SK-N-SH (cell line): ENCODE measurements at regions not wholly inside any gene's neighbourhood (a gene's known extent, or its start where the extent isn't known, plus 50 kb on each side); places are given as distances from the start of the nearest gene placed in this dataset.

ENCODE experiments used
- CTCF ChIP-seq: fragments of 200-600 bp; sonication (generic); IDR thresholded peaks from 2 replicates; pipeline ENCODE4 v1.6.1; 2017; ENCODE audit warnings: antibody characterized with exemption, mild to moderate bottlenecking, moderate library complexity
- EZH2phosphoT487 ChIP-seq: fragments of 200-600 bp; sonication (generic); IDR thresholded peaks from 2 replicates; pipeline ENCODE4 v1.6.1; 2017; ENCODE audit warnings: low read depth, mixed run types, mild to moderate bottlenecking, antibody characterized with exemption, moderate library complexity, borderline replicate concordance
- RCOR1 ChIP-seq: fragments of 150-350 bp; IDR thresholded peaks from 2 replicates; pipeline ENCODE4 v1.6.1; 2017; ENCODE audit warnings: antibody characterized with exemption, low read length
- REST ChIP-seq: IDR thresholded peaks from 2 replicates; pipeline ENCODE4 v1.6.1; 2012; ENCODE audit warnings: mild to moderate bottlenecking, low read depth, low read length, moderate library complexity
- RFX5 ChIP-seq: IDR thresholded peaks from 2 replicates; pipeline ENCODE4 v1.6.1; 2012; ENCODE audit warnings: mild to moderate bottlenecking, improper control_type of control experiment, low read length
- TF ChIP-seq, protein P1 (sequence below): fragments of 150-350 bp; IDR thresholded peaks from 2 replicates; pipeline ENCODE4 v1.6.1; 2017; ENCODE audit warnings: antibody characterized with exemption, low read length, low read depth, borderline replicate concordance

DNA sequence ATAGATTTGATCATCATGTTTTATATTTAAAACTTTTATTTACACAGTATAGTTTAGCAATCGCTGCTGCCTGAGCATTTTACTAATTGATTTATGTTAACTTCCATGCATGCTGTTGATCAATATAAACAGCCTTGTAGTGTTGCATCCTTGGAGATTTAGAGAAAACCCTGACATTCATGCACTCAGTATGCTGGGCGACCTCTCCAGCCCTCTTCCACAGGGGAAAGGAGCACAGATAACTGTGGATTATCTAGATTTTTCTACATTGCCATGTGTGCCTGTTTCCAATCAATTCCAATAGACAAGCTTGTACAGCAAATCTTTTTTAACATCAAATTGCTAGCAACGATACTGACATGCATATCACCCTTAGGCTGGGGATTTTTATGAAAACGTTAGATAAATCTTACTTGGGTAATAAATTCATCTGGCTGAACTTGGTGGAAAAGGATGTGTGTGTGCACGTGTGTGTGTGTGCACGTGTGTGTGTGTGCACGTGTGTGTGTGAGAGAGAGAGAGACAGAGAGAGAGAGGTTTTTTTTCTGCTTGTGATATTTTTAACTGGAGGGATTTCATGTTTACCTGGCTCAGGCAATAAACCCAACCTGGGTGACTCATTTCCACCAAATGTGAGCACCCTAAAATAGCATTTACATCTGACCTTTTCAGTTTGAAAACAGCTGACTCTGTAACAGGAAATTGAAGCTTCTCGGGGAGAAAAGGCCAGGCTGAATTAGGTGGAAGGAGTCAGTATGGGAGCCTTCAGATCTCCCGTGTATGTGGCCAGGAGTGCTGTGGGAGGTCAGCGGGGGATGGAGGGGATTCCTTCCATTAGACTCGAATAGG, 339.8 kb downstream of the PRDM2 start:
- TF ChIP-seq CTCF (no peak), REST (no peak), RFX5 (no peak), EZH2phosphoT487 (no peak), RCOR1 (no peak)
- TF ChIP-seq, protein P1, sequence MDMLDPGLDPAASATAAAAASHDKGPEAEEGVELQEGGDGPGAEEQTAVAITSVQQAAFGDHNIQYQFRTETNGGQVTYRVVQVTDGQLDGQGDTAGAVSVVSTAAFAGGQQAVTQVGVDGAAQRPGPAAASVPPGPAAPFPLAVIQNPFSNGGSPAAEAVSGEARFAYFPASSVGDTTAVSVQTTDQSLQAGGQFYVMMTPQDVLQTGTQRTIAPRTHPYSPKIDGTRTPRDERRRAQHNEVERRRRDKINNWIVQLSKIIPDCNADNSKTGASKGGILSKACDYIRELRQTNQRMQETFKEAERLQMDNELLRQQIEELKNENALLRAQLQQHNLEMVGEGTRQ: no peak
